Panc1 (cell line): ENCODE measurements at regions not wholly inside any gene's neighbourhood (a gene's known extent, or its start where the extent isn't known, plus 50 kb on each side); places are given as distances from the start of the nearest gene placed in this dataset.

ENCODE experiments used
- ATAC-seq: fragments of 200-7000 bp; cut with Tn5 transposase; 2 replicates; pipeline ENCODE4 v1.9.1; 2020; ENCODE audit warnings: mild to moderate bottlenecking, moderate library complexity
- BruUV-seq: library from RNA; stranded (reverse); fragments of 400-500 nt; replicated peaks from 2 replicates; lab custom pipeline; 2021; lab: Mats Ljungman, UMichigan
- CTCF ChIA-PET: fragments of 300-600 bp; sonication (Branson Sonifier 250); formaldehyde crosslinking; loops from one replicate; lab custom pipeline; 2022; ENCODE audit warnings: antibody characterized with exemption; lab: Charles Lee
- POLR2A ChIA-PET: fragments of 300-600 bp; sonication (Branson Sonifier 250); formaldehyde crosslinking; loops from one replicate; lab custom pipeline; 2022; ENCODE audit warnings: antibody characterized with exemption; lab: Charles Lee
- DNase-seq: peaks from one replicate; pipeline ENCODE4 v3.0.0-alpha.2; 2010; ENCODE audit warnings: low read depth, low spot score
- H3K27ac ChIP-seq: 2 replicates; pipeline ENCODE4 v1.5.1; 2011; ENCODE audit warnings: mild to moderate bottlenecking, low read length, inconsistent platforms
- H3K27me3 ChIP-seq: fragments of 200-500 bp; sonication (Bioruptor generic); 2 replicates; pipeline ENCODE4 v1.6.0; 2014; ENCODE audit warnings: low read length, inconsistent platforms; ENCODE audit not compliant: control insufficient read depth, insufficient read depth
- H3K36me3 ChIP-seq: fragments of 200-500 bp; sonication (Bioruptor generic); 2 replicates; pipeline ENCODE4 v1.5.1; 2014; ENCODE audit warnings: inconsistent platforms, mild to moderate bottlenecking, low read length, moderate library complexity; ENCODE audit not compliant: control insufficient read depth, insufficient read depth
- H3K4me1 ChIP-seq: 2 replicates; pipeline ENCODE4 v1.5.1; 2011; ENCODE audit warnings: inconsistent platforms, mild to moderate bottlenecking, low read length, moderate library complexity; ENCODE audit not compliant: control insufficient read depth, insufficient read depth
- H3K4me3 ChIP-seq, 2 experiments: 2 replicates each; pipeline ENCODE4 v1.5.1; 2011 to 2012; ENCODE audit warnings: low read depth in 2 of 2, low read length in 2 of 2, mild to moderate bottlenecking in 2 of 2, inconsistent platforms in 1 of 2, moderate library complexity in 1 of 2
- H3K9me3 ChIP-seq: fragments of 200-500 bp; sonication (Bioruptor generic); 2 replicates; pipeline ENCODE4 v1.5.1; 2014; ENCODE audit warnings: low read depth, mild to moderate bottlenecking, inconsistent platforms, low read length, moderate library complexity; ENCODE audit not compliant: control insufficient read depth, insufficient read depth
- POLR2AphosphoS5 ChIP-seq: IDR thresholded peaks from 2 replicates; pipeline ENCODE4 v1.6.1; 2012; ENCODE audit warnings: mild to moderate bottlenecking, low read depth, low read length, moderate library complexity
- SIN3A ChIP-seq: IDR thresholded peaks from 2 replicates; pipeline ENCODE4 v1.6.1; 2012; ENCODE audit warnings: low read depth, mild to moderate bottlenecking, low read length, moderate library complexity, borderline replicate concordance; ENCODE audit not compliant: insufficient read depth
- TCF7L2 ChIP-seq: IDR thresholded peaks from 2 replicates; pipeline ENCODE4 v1.6.1; 2011; ENCODE audit warnings: mild to moderate bottlenecking, low read depth, low read length, inconsistent platforms
- in situ Hi-C: cut with HindIII; loops from 2 replicates; pipeline ENCODE4 v1.10.0; 2016; ENCODE audit warnings: low sequenced_read_pairs, low pct_unique_long_range_greater_than_20kb
- intact Hi-C: fragments of 100-400 bp; cut with micrococcal nuclease; formaldehyde crosslinking; loops from one replicate; pipeline ENCODE4 v1.10.0; 2022; ENCODE audit not compliant: unreplicated experiment
- TF ChIP-seq, protein P1 (sequence below): fragments of 450-650 bp; IDR thresholded peaks from 2 replicates; pipeline ENCODE4 v1.5.1; 2017; ENCODE audit warnings: mild to moderate bottlenecking
- TF ChIP-seq, protein P2 (sequence below), 2 experiments: IDR thresholded peaks; 2 replicates each; pipeline ENCODE4 v1.6.1; 2011 to 2012; ENCODE audit warnings: low read depth in 2 of 2, control low read depth in 1 of 2, low read length in 1 of 2, mild to moderate bottlenecking in 1 of 2, moderate library complexity in 1 of 2; ENCODE audit not compliant: insufficient read depth in 1 of 2

DNA sequence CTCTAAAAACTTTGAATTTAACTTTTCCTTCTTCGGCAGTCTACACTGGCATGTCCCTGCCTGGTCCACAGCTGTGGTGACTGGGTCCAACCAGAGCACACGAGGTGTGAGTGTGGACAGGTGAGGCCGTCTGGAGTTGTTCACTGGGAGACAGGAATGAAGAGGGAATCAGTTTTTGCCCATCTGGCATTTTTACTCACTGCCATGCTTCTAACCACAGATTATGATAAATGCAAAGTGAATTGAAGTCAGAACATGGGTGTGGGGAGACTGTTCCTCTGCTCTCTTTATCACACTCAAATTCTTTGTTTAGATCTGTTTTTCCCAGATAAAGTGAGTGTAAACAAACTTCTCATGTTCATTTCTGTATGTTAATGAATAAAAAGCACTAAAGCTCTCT, 54.7 kb upstream of the PIEZO2 start:
- Histone ChIP-seq H3K27ac (no peak overlapping the region), H3K4me3 (no peak overlapping the region), H3K36me3 (no peaks in the 10 kb centered on the region), H3K4me1 (no peaks in the 10 kb centered on the region), H3K9me3 (no peaks in the 10 kb centered on the region), H3K27me3 (no peaks in the 10 kb centered on the region)
- ChIA-PET POLR2A (no interaction called here), CTCF (no interaction called here)
- no peak for DNase-seq
- in situ Hi-C loops (no loop called here), intact Hi-C loops (no loop called here)
- TF ChIP-seq POLR2AphosphoS5: no peak
- no peak for TF ChIP-seq SIN3A
- TF ChIP-seq TCF7L2: no peak
- TF ChIP-seq, protein P1, sequence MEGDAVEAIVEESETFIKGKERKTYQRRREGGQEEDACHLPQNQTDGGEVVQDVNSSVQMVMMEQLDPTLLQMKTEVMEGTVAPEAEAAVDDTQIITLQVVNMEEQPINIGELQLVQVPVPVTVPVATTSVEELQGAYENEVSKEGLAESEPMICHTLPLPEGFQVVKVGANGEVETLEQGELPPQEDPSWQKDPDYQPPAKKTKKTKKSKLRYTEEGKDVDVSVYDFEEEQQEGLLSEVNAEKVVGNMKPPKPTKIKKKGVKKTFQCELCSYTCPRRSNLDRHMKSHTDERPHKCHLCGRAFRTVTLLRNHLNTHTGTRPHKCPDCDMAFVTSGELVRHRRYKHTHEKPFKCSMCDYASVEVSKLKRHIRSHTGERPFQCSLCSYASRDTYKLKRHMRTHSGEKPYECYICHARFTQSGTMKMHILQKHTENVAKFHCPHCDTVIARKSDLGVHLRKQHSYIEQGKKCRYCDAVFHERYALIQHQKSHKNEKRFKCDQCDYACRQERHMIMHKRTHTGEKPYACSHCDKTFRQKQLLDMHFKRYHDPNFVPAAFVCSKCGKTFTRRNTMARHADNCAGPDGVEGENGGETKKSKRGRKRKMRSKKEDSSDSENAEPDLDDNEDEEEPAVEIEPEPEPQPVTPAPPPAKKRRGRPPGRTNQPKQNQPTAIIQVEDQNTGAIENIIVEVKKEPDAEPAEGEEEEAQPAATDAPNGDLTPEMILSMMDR: no peak
- TF ChIP-seq, protein P2, sequence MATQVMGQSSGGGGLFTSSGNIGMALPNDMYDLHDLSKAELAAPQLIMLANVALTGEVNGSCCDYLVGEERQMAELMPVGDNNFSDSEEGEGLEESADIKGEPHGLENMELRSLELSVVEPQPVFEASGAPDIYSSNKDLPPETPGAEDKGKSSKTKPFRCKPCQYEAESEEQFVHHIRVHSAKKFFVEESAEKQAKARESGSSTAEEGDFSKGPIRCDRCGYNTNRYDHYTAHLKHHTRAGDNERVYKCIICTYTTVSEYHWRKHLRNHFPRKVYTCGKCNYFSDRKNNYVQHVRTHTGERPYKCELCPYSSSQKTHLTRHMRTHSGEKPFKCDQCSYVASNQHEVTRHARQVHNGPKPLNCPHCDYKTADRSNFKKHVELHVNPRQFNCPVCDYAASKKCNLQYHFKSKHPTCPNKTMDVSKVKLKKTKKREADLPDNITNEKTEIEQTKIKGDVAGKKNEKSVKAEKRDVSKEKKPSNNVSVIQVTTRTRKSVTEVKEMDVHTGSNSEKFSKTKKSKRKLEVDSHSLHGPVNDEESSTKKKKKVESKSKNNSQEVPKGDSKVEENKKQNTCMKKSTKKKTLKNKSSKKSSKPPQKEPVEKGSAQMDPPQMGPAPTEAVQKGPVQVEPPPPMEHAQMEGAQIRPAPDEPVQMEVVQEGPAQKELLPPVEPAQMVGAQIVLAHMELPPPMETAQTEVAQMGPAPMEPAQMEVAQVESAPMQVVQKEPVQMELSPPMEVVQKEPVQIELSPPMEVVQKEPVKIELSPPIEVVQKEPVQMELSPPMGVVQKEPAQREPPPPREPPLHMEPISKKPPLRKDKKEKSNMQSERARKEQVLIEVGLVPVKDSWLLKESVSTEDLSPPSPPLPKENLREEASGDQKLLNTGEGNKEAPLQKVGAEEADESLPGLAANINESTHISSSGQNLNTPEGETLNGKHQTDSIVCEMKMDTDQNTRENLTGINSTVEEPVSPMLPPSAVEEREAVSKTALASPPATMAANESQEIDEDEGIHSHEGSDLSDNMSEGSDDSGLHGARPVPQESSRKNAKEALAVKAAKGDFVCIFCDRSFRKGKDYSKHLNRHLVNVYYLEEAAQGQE (IDR thresholded peaks at IDR 0.05; ENCODE audit: insufficient read depth in 1 of 2, low read depth in 2 of 2, low read length in 1 of 2): no peak
- no TSS peak for BruUV-seq
- ATAC-seq: no peak

DNA sequence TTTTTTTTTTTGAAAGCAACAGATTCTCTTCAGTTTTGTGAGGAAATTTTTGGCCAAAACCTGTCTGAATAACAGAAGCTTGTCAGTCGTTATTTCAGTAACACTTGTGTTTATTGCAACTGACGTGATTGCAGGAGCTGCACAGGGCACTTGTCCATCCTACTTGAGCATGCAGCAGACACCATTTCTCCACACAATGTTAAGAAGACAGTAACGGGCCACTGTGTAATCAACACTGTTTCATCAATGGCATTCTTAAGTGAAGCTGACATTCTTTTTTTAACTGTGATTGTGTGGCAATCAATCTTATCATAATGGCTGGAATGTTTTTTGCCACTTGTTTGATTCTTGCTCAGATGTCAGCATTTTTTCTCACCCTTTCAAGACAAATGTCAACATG, 50.1 kb upstream of the PIEZO2 start:
- CTCF ChIA-PET: no interaction called here
- DNase-seq (no peak), ATAC-seq (no peak)
- POLR2A ChIA-PET: no interaction called here
- in situ Hi-C loops: no loop called here
- no peaks in the 10 kb centered on the region for H3K9me3 ChIP-seq
- H3K27ac ChIP-seq: no peak overlapping the region
- H3K36me3 ChIP-seq: no peaks in the 10 kb centered on the region
- no peak overlapping the region for H3K4me3 ChIP-seq
- no TSS peak for BruUV-seq
- H3K4me1 ChIP-seq: no peaks in the 10 kb centered on the region
- TF ChIP-seq, protein P1: no peak
- no peak for TF ChIP-seq POLR2AphosphoS5
- no peak for TF ChIP-seq TCF7L2
- no peak for TF ChIP-seq SIN3A
- TF ChIP-seq, protein P2 (IDR thresholded peaks at IDR 0.05; ENCODE audit: insufficient read depth in 1 of 2, low read depth in 2 of 2, low read length in 1 of 2): no peak
- H3K27me3 ChIP-seq: no peaks in the 10 kb centered on the region
- intact Hi-C loops: no loop called here
